Stimulated activated naive B cell treated with anti-CD40 and anti-IgM and Interleukin-4, amounts not matched to agents 10 μg/mL and 1 μg/mL and 100 μg/mL, for 72 hours (primary cell): ENCODE measurements at regions not wholly inside any gene's neighbourhood (a gene's known extent, or its start where the extent isn't known, plus 50 kb on each side); places are given as distances from the start of the nearest gene placed in this dataset.
A peak's percentile ranks its signal among the peaks of the same experiment; 100 is the strongest.

Experiments used
- ATAC-seq, 2 donors: fragments of 150-1000 bp; cut with Tn5 transposase; replicated peaks; 2 replicates each; pipeline ENCODE4 v1.10.0; 2021; ENCODE audit warnings: moderate library complexity in 1 of 2
- DNase-seq: peaks from one replicate; pipeline ENCODE4 v3.0.0; 2021
- H3K27ac Mint-ChIP-seq: one replicate; pipeline ENCODE4 v1.8.0; 2022; ENCODE audit warnings: mild to moderate bottlenecking, mixed read lengths
- H3K27me3 Mint-ChIP-seq, 2 donors: one replicate each; pipeline ENCODE4 v1.8.0; 2022; ENCODE audit warnings: mixed read lengths in 2 of 2
- H3K36me3 Mint-ChIP-seq, 2 donors: one replicate each; pipeline ENCODE4 v1.8.0; 2022; ENCODE audit warnings: mixed read lengths in 2 of 2, mild to moderate bottlenecking in 1 of 2
- H3K4me1 Mint-ChIP-seq, 2 donors: one replicate each; pipeline ENCODE4 v1.8.0; 2022; ENCODE audit warnings: mixed read lengths in 2 of 2, mild to moderate bottlenecking in 1 of 2
- H3K4me3 Mint-ChIP-seq, 2 donors: one replicate each; pipeline ENCODE4 v1.8.0; 2022; ENCODE audit warnings: mild to moderate bottlenecking in 2 of 2, mixed read lengths in 2 of 2, moderate library complexity in 1 of 2
- H3K9me3 Mint-ChIP-seq, 2 donors: one replicate each; pipeline ENCODE4 v1.8.0; 2022; ENCODE audit warnings: mixed read lengths in 2 of 2, mild to moderate bottlenecking in 1 of 2

- H3K36me3 Mint-ChIP-seq: peaks cover 0 to 1% of the 10 kb centered on the region in 2 donors
- no peak overlapping the region for H3K4me3 Mint-ChIP-seq
- no peaks in the 10 kb centered on the region for H3K9me3 Mint-ChIP-seq
- peaks cover 33 to 53% of the 10 kb centered on the region in 2 donors for H3K27me3 Mint-ChIP-seq
- peak; percentile 7 for DNase-seq
- no peak overlapping the region for H3K27ac Mint-ChIP-seq
- peak; percentile 78 to 94 for ATAC-seq
- H3K4me1 Mint-ChIP-seq: peaks cover 6 to 11% of the 10 kb centered on the region in 2 donors
These were observed 73.6 kb upstream of the DHX15 start for GRCh38 chr4:24657768-24658617.

- Mint-ChIP-seq H3K4me3 (no peak overlapping the region), H3K9me3 (no peaks in the 10 kb centered on the region), H3K4me1 (peaks cover 6 to 11% of the 10 kb centered on the region in 2 donors), H3K27me3 (peaks cover 39 to 53% of the 10 kb centered on the region in 2 donors), H3K36me3 (peaks cover 0 to 1% of the 10 kb centered on the region in 2 donors), H3K27ac (no peak overlapping the region)
- ATAC-seq (no peak), DNase-seq (no peak)
These were observed 75.0 kb upstream of the DHX15 start for GRCh38 chr4:24659241-24659961.

- H3K9me3 Mint-ChIP-seq: no peaks in the 10 kb centered on the region
- no peak overlapping the region for H3K27ac Mint-ChIP-seq
- ATAC-seq: no peak
- H3K27me3 Mint-ChIP-seq: peaks cover 36% of the 10 kb centered on the region in 2 donors
- peaks cover 6 to 11% of the 10 kb centered on the region in 2 donors for H3K4me1 Mint-ChIP-seq
- no peak for DNase-seq
- H3K36me3 Mint-ChIP-seq: peaks cover 0 to 1% of the 10 kb centered on the region in 2 donors
- no peak overlapping the region for H3K4me3 Mint-ChIP-seq
These were observed 77.7 kb upstream of the DHX15 start for GRCh38 chr4:24662056-24662455.

- no peak for DNase-seq
- H3K4me1 Mint-ChIP-seq: peaks cover 6 to 11% of the 10 kb centered on the region in 2 donors
These were observed 78.2 kb upstream of the DHX15 start for GRCh38 chr4:24662542-24662941.

GRCh38 chr4:24664956-24665355, 80.6 kb upstream of the DHX15 start:
- DNase-seq (no peak), ATAC-seq (no peak)
- H3K27me3 Mint-ChIP-seq: peaks cover 15 to 20% of the 10 kb centered on the region in 2 donors
- H3K36me3 Mint-ChIP-seq: no peaks in the 10 kb centered on the region
- no peaks in the 10 kb centered on the region for H3K4me1 Mint-ChIP-seq
- H3K9me3 Mint-ChIP-seq: no peaks in the 10 kb centered on the region
- H3K27ac Mint-ChIP-seq: no peak overlapping the region
- no peak overlapping the region for H3K4me3 Mint-ChIP-seq

More at GRCh38 chr4:24662542-24662941, 78.2 kb upstream of the DHX15 start:
- no peak for ATAC-seq
- no peak overlapping the region for H3K4me3 Mint-ChIP-seq
- no peaks in the 10 kb centered on the region for H3K9me3 Mint-ChIP-seq
- H3K27me3 Mint-ChIP-seq: peaks cover 36% of the 10 kb centered on the region in 2 donors
- H3K27ac Mint-ChIP-seq: no peak overlapping the region
- H3K36me3 Mint-ChIP-seq: peaks cover 0 to 1% of the 10 kb centered on the region in 2 donors

GRCh38 chr4:24666316-24666715, 82.0 kb upstream of the DHX15 start:
- no peaks in the 10 kb centered on the region for H3K4me1 Mint-ChIP-seq
- H3K27me3 Mint-ChIP-seq: peaks cover 9 to 20% of the 10 kb centered on the region in 2 donors
- no peak overlapping the region for H3K4me3 Mint-ChIP-seq
- no peak for ATAC-seq
- H3K27ac Mint-ChIP-seq: no peak overlapping the region
- no peak for DNase-seq
- H3K36me3 Mint-ChIP-seq: no peaks in the 10 kb centered on the region
- H3K9me3 Mint-ChIP-seq: no peaks in the 10 kb centered on the region

GRCh38 chr4:24666816-24667477, 82.6 kb upstream of the DHX15 start:
- no peak overlapping the region for H3K27ac Mint-ChIP-seq
- no peaks in the 10 kb centered on the region for H3K36me3 Mint-ChIP-seq
- no peak for DNase-seq
- H3K4me1 Mint-ChIP-seq: no peaks in the 10 kb centered on the region
- H3K4me3 Mint-ChIP-seq: no peak overlapping the region
- no peak for ATAC-seq
- H3K27me3 Mint-ChIP-seq: peaks cover 9 to 20% of the 10 kb centered on the region in 2 donors
- H3K9me3 Mint-ChIP-seq: no peaks in the 10 kb centered on the region

GRCh38 chr4:24668956-24669355, 84.6 kb upstream of the DHX15 start:
- H3K36me3 Mint-ChIP-seq: no peaks in the 10 kb centered on the region
- ATAC-seq (no peak), DNase-seq (no peak)
- no peaks in the 10 kb centered on the region for H3K9me3 Mint-ChIP-seq
- no peak overlapping the region for H3K4me3 Mint-ChIP-seq
- H3K4me1 Mint-ChIP-seq: no peaks in the 10 kb centered on the region
- H3K27ac Mint-ChIP-seq: no peak overlapping the region
- H3K27me3 Mint-ChIP-seq: peaks cover 9 to 17% of the 10 kb centered on the region in 2 donors

GRCh38 chr4:24669751-24670150, 85.4 kb upstream of the DHX15 start:
- DNase-seq (no peak), ATAC-seq (no peak)
- Mint-ChIP-seq H3K36me3 (no peaks in the 10 kb centered on the region), H3K4me1 (no peaks in the 10 kb centered on the region), H3K27me3 (peaks cover 9 to 18% of the 10 kb centered on the region in 2 donors), H3K9me3 (peaks cover 0 to 2% of the 10 kb centered on the region in 2 donors), H3K27ac (no peak overlapping the region), H3K4me3 (no peak overlapping the region)

- H3K36me3 Mint-ChIP-seq: no peaks in the 10 kb centered on the region
- DNase-seq: no peak
- no peak for ATAC-seq
- no peak overlapping the region for H3K27ac Mint-ChIP-seq
- H3K27me3 Mint-ChIP-seq: peaks cover 0 to 9% of the 10 kb centered on the region in 2 donors
- H3K4me3 Mint-ChIP-seq: no peak overlapping the region
- H3K4me1 Mint-ChIP-seq: no peaks in the 10 kb centered on the region
- H3K9me3 Mint-ChIP-seq: peaks cover 3 to 8% of the 10 kb centered on the region in 2 donors
These were observed 87.5 kb upstream of the DHX15 start for GRCh38 chr4:24671849-24672248.

GRCh38 chr4:24672880-24673279, 88.5 kb upstream of the DHX15 start:
- H3K27ac Mint-ChIP-seq: no peak overlapping the region
- peaks cover 0 to 9% of the 10 kb centered on the region in 2 donors for H3K27me3 Mint-ChIP-seq
- H3K36me3 Mint-ChIP-seq: no peaks in the 10 kb centered on the region
- no peak for ATAC-seq
- peaks cover 4 to 8% of the 10 kb centered on the region in 2 donors for H3K9me3 Mint-ChIP-seq
- no peak overlapping the region for H3K4me3 Mint-ChIP-seq
- H3K4me1 Mint-ChIP-seq: no peaks in the 10 kb centered on the region
- DNase-seq: no peak

GRCh38 chr4:24674279-24674678, 89.9 kb upstream of the DHX15 start:
- H3K4me1 Mint-ChIP-seq: no peaks in the 10 kb centered on the region
- H3K27ac Mint-ChIP-seq: no peak overlapping the region
- ATAC-seq: no peak
- H3K36me3 Mint-ChIP-seq: no peaks in the 10 kb centered on the region
- peaks cover 0 to 9% of the 10 kb centered on the region in 2 donors for H3K27me3 Mint-ChIP-seq
- no peak for DNase-seq
- no peak overlapping the region for H3K4me3 Mint-ChIP-seq
- peaks cover 4 to 8% of the 10 kb centered on the region in 2 donors for H3K9me3 Mint-ChIP-seq

GRCh38 chr4:24675721-24676389, 91.5 kb upstream of the DHX15 start:
- H3K9me3 Mint-ChIP-seq: peaks cover 4 to 8% of the 10 kb centered on the region in 2 donors
- H3K36me3 Mint-ChIP-seq: no peaks in the 10 kb centered on the region
- H3K27me3 Mint-ChIP-seq: peaks cover 9 to 13% of the 10 kb centered on the region in 2 donors
- H3K4me3 Mint-ChIP-seq: no peak overlapping the region
- no peak for ATAC-seq
- no peak overlapping the region for H3K27ac Mint-ChIP-seq
- DNase-seq: no peak
- H3K4me1 Mint-ChIP-seq: no peaks in the 10 kb centered on the region

- no peak for ATAC-seq
- Mint-ChIP-seq H3K4me3 (no peak overlapping the region), H3K9me3 (peaks cover 4 to 8% of the 10 kb centered on the region in 2 donors), H3K36me3 (no peaks in the 10 kb centered on the region), H3K4me1 (no peaks in the 10 kb centered on the region), H3K27ac (no peak overlapping the region), H3K27me3 (peaks cover 20% of the 10 kb centered on the region in 2 donors)
- DNase-seq: no peak
These were observed 93.6 kb upstream of the DHX15 start for GRCh38 chr4:24677909-24678308.
